ENCODE measurements at regions not wholly inside any gene's neighbourhood (a gene's known extent, or its start where the extent isn't known, plus 50 kb on each side); places are given as distances from the start of the nearest gene placed in this dataset.

- TF ChIP-seq CTCF (IDR thresholded peaks at IDR 0.05): no peak
- no peak for TF ChIP-seq EZH2 (IDR thresholded peaks at IDR 0.05; ENCODE audit: borderline replicate concordance, insufficient read depth, low read depth, low read length, poor library complexity, severe bottlenecking)
Measured at GRCh38 chr4:123583043-123583442, 186.4 kb downstream of the SPRY1 start.

Data from B cell (primary cell).